ENCODE measurements at regions not wholly inside any gene's neighbourhood (a gene's known extent, or its start where the extent isn't known, plus 50 kb on each side); places are given as distances from the start of the nearest gene placed in this dataset.

- FAIRE-seq (no peak), DNase-seq (ENCODE audit: low read depth in 1 of 2, low spot score in 2 of 2) (no peak)
- Histone ChIP-seq H2BK15ac (ENCODE audit: low read length) (no peak overlapping the region), H3K4me3 (ENCODE audit: extremely low read depth in 1 of 4, insufficient read depth in 2 of 4, low read depth in 3 of 4, low read length in 4 of 4) (no peak overlapping the region), H3K79me1 (ENCODE audit: low read depth, low read length) (no peaks in the 10 kb centered on the region), H2AFZ (ENCODE audit: low read length) (no peak overlapping the region), H2AK5ac (ENCODE audit: low read depth, low read length) (no peak overlapping the region), H3K4me1 (replicated peaks in 1 of 4; ENCODE audit: control insufficient read depth in 3 of 4, insufficient read depth in 4 of 4, low read length in 3 of 4) (peaks cover 0 to 3% (median 1%) of the 10 kb centered on the region in 4 experiments; a peak in 4 of 7 replicates), H4K8ac (ENCODE audit: extremely low read depth, insufficient read depth, low read length) (no peak overlapping the region), H3K4ac (replicated peaks; ENCODE audit: insufficient read length, low read depth, low read length) (no peak overlapping the region), H3K23me2 (ENCODE audit: low read depth, low read length) (no peaks in the 10 kb centered on the region), H3K27me3 (replicated peaks in 1 of 4; ENCODE audit: control insufficient read depth in 3 of 4, extremely low read depth in 1 of 4, insufficient read depth in 3 of 4, low read length in 3 of 4) (no peaks in the 10 kb centered on the region), H3K18ac (ENCODE audit: extremely low read depth, low read length) (no peak overlapping the region), H4K5ac (ENCODE audit: insufficient read length, low read depth, low read length) (no peak overlapping the region), H2BK20ac (ENCODE audit: low read length) (no peak overlapping the region), H4K20me1 (replicated peaks in 1 of 2; ENCODE audit: control insufficient read depth in 1 of 2, insufficient read depth in 2 of 2, low read length in 2 of 2) (no peaks in the 10 kb centered on the region), H3K9me3 (ENCODE audit: insufficient read depth in 2 of 2, low read depth in 1 of 2, low read length in 1 of 2) (no peaks in the 10 kb centered on the region), H2BK12ac (ENCODE audit: low read depth, low read length) (no peak overlapping the region), H3K27ac (ENCODE audit: low read depth, low read length) (no peak overlapping the region), H3K9ac (replicated peaks in 1 of 4; ENCODE audit: extremely low read depth in 1 of 4, low read depth in 3 of 4, low read length in 3 of 4) (no peak overlapping the region), H3K23ac (ENCODE audit: insufficient read length) (no peak overlapping the region), H3K14ac (ENCODE audit: insufficient read length) (no peak overlapping the region), H3K79me2 (ENCODE audit: control insufficient read depth in 1 of 2, insufficient read depth in 2 of 2, low read length in 2 of 2) (no peaks in the 10 kb centered on the region), H3K36me3 (ENCODE audit: control insufficient read depth in 2 of 4, insufficient read depth in 4 of 4, low read length in 3 of 4) (no peaks in the 10 kb centered on the region), H3K4me2 (ENCODE audit: insufficient read depth in 1 of 2, low read depth in 2 of 2, low read length in 2 of 2) (no peak overlapping the region), H2BK5ac (ENCODE audit: low read depth, low read length) (no peak overlapping the region; the same call in 1 of the 2 replicates), H2BK120ac (replicated peaks; ENCODE audit: low read depth, low read length) (no peak overlapping the region), H4K91ac (replicated peaks; ENCODE audit: insufficient read length, low read length) (no peak overlapping the region), H3K56ac (replicated peaks; ENCODE audit: insufficient read length, low read depth, low read length) (no peak overlapping the region)
- ChIA-PET CTCF (ENCODE audit: partially characterized antibody) (interaction anchor here (0.6 to 5.9 kb wide), 6 partner anchors 22 to 130 kb away, joined by 3 to 41 read pairs (median 3); no protein-coding TSS in a partner anchor), POLR2A (ENCODE audit: partially characterized antibody) (no interaction called here)
- 94% methylated on average over 13 of the region's 15 CpGs; no CpG with 5 or more reads in 1 of the 2 experiments for WGBS, 2 experiments (ENCODE audit: extremely low coverage in 1 of 2, insufficient coverage in 1 of 2, insufficient read length in 1 of 2, insufficient replicate concordance in 2 of 2, low coverage in 1 of 2, low lambda C conversion rate in 2 of 2, missing lambda C conversion rate in 1 of 2)
- TF ChIP-seq SP2 (IDR thresholded peaks at IDR 0.05; ENCODE audit: low read length) (no peak), HDAC2 (IDR thresholded peaks at IDR 0.05; ENCODE audit: borderline replicate concordance in 1 of 2, low read depth in 2 of 2, low read length in 2 of 2) (no peak), JUN (IDR thresholded peaks at IDR 0.05; ENCODE audit: low read depth, low read length) (no peak), USF2 (IDR thresholded peaks at IDR 0.05; ENCODE audit: low read length) (no peak), SIX5 (IDR thresholded peaks at IDR 0.05; ENCODE audit: low read depth, low read length) (no peak), ATF2 (IDR thresholded peaks at IDR 0.05; ENCODE audit: low read length) (no peak), TAF1 (IDR thresholded peaks at IDR 0.05; ENCODE audit: low read depth, low read length) (no peak), YY1 (IDR thresholded peaks at IDR 0.05; ENCODE audit: low read depth, low read length) (no peak), JUND (IDR thresholded peaks at IDR 0.05; ENCODE audit: low read length) (no peak), MAX (IDR thresholded peaks at IDR 0.05) (no peak), SP4 (IDR thresholded peaks at IDR 0.05; ENCODE audit: low read length) (no peak)
Observed at GRCh38 chr20:39135885-39136544, 173.9 kb downstream of the DHX35 start.
